PC-9 (cell line): ENCODE measurements at regions not wholly inside any gene's neighbourhood (a gene's known extent, or its start where the extent isn't known, plus 50 kb on each side); places are given as distances from the start of the nearest gene placed in this dataset.
"Not testable (repeated sequence)": the region's sequence is repeated elsewhere in the genome, so short reads cannot be mapped to it uniquely, and the experiment has no call there.

Experiments used
- EZH2 ChIP-seq: fragments of 200-600 bp; sonication (generic); IDR thresholded peaks from 2 replicates; pipeline ENCODE4 v1.8.0; 2017; ENCODE audit warnings: antibody characterized with exemption, low read depth
- TF ChIP-seq, protein P1 (sequence below): fragments of 200-600 bp; sonication (generic); conservative IDR thresholded peaks from 2 replicates; pipeline ENCODE4 v1.6.1; 2017; ENCODE audit warnings: mixed run types, antibody characterized with exemption, mild to moderate bottlenecking, moderate library complexity

DNA sequence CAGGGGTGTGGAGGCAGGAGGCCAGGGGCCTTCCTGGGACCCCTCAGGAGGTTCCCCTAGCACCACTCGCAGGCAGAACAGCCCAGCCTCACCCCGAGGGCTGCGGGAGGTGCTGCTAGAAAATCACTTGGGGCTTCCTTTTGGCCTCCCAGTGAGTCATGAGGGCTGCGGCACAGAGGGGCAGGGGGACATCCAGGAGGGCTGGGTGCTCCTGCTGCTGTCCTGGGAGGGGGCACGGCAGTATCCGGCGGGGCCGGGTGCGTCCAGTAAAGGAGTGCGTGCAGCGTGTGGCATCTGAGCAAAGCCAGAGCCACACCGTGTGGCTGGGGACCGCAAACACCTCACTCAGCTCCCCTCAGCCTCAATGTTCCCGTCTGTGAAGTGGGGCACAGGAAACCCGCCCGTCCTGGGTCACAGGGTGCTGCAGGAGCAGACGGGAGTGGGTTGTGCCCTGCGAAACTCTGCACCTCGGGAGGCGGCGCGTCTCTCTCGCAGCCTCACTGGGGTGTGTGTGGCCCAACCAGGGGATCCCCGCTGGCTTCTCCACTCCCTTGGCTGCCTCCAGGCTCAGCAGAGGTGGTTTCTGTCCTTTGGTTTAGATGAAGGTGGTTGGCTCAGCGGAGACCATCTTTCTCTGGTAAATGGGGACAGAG, 117.3 kb upstream of the ZNF469 start:
- TF ChIP-seq, protein P1, sequence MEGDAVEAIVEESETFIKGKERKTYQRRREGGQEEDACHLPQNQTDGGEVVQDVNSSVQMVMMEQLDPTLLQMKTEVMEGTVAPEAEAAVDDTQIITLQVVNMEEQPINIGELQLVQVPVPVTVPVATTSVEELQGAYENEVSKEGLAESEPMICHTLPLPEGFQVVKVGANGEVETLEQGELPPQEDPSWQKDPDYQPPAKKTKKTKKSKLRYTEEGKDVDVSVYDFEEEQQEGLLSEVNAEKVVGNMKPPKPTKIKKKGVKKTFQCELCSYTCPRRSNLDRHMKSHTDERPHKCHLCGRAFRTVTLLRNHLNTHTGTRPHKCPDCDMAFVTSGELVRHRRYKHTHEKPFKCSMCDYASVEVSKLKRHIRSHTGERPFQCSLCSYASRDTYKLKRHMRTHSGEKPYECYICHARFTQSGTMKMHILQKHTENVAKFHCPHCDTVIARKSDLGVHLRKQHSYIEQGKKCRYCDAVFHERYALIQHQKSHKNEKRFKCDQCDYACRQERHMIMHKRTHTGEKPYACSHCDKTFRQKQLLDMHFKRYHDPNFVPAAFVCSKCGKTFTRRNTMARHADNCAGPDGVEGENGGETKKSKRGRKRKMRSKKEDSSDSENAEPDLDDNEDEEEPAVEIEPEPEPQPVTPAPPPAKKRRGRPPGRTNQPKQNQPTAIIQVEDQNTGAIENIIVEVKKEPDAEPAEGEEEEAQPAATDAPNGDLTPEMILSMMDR: not testable (repeated sequence)
- not testable (repeated sequence) for TF ChIP-seq EZH2
